Lower leg skin (tissue), 4 donors: ENCODE measurements at regions not wholly inside any gene's neighbourhood (a gene's known extent, or its start where the extent isn't known, plus 50 kb on each side); places are given as distances from the start of the nearest gene placed in this dataset.

ENCODE experiments used
- DNase-seq, 2 donors: peaks; one replicate each; pipeline ENCODE4 v3.0.0-alpha.2; 2019; ENCODE audit warnings: low spot score in 2 of 2
- H3K4me3 ChIP-seq: fragments of 200-600 bp; sonication (generic); 2 replicates; pipeline ENCODE4 v1.5.1; 2017; ENCODE audit warnings: mild to moderate bottlenecking, low read depth; ENCODE audit not compliant: poor library complexity, severe bottlenecking
- CTCF ChIP-seq, 3 donors: fragments of 450-650 bp; IDR thresholded peaks; one replicate each; pipeline ENCODE4 v1.5.1; 2016; ENCODE audit warnings: antibody characterized with exemption in 3 of 3, mild to moderate bottlenecking in 3 of 3, moderate library complexity in 2 of 3
- POLR2A ChIP-seq, 2 donors: fragments of 450-650 bp; IDR thresholded peaks; one replicate each; pipeline ENCODE4 v1.6.1; 2016 to 2017; ENCODE audit warnings: antibody characterized with exemption in 2 of 2, mild to moderate bottlenecking in 1 of 2, moderate library complexity in 1 of 2
- WGBS, 2 donors: methylation state at CpG; one replicate each; pipeline ENCODE4 v1.1.5; 2018; 5-methylcytosine and 5-hydroxymethylcytosine counted together
- intact Hi-C: fragments of 100-400 bp; cut with DNase I; formaldehyde crosslinking; loops from one replicate; pipeline ENCODE4 v1.15.0; 2023; ENCODE audit warnings: low total_unique reads

- DNase-seq = no peak
- H3K4me3 ChIP-seq = no peak overlapping the region
- WGBS, 2 donors = 59 to 71% methylated on average over 6 of the region's 6 CpGs
- intact Hi-C loops = no loop called here
- TF ChIP-seq POLR2A (IDR thresholded peaks at IDR 0.05) (no peak), CTCF (IDR thresholded peaks at IDR 0.05) (no peak)
Observed at GRCh38 chr2:145038041-145038525, 518.2 kb upstream of the ZEB2 start.

GRCh38 chr2:145036421-145037011 is 516.6 kb upstream of the ZEB2 start:
- WGBS, 2 donors = 48 to 54% methylated on average over 6 of the region's 6 CpGs

GRCh38 chr2:145034511-145034910 is 514.6 kb upstream of the ZEB2 start:
- WGBS, 2 donors = 90 to 96% methylated on average over 1 of the region's 1 CpG
- H3K4me3 ChIP-seq = no peak overlapping the region
- DNase-seq = no peak
- intact Hi-C loops = no loop called here
- TF ChIP-seq CTCF (IDR thresholded peaks at IDR 0.05) (no peak), POLR2A (IDR thresholded peaks at IDR 0.05) (no peak)

More at GRCh38 chr2:145036421-145037011, 516.6 kb upstream of the ZEB2 start:
- TF ChIP-seq POLR2A (IDR thresholded peaks at IDR 0.05) (no peak), CTCF (IDR thresholded peaks at IDR 0.05) (no peak)
- H3K4me3 ChIP-seq = no peak overlapping the region
- DNase-seq = no peak
- intact Hi-C loops = no loop called here

GRCh38 chr2:145033438-145033837 is 513.5 kb upstream of the ZEB2 start:
- intact Hi-C loops = no loop called here
- WGBS, 2 donors = 94 to 95% methylated on average over 1 of the region's 1 CpG
- TF ChIP-seq CTCF (IDR thresholded peaks at IDR 0.05) (no peak), POLR2A (IDR thresholded peaks at IDR 0.05) (no peak)

GRCh38 chr2:145032791-145033190 is 512.9 kb upstream of the ZEB2 start:
- TF ChIP-seq CTCF (IDR thresholded peaks at IDR 0.05) (no peak), POLR2A (IDR thresholded peaks at IDR 0.05) (no peak)
- WGBS, 2 donors = 87 to 90% methylated on average over 2 of the region's 2 CpGs
- H3K4me3 ChIP-seq = no peak overlapping the region
- intact Hi-C loops = no loop called here
- no peak for DNase-seq

More at GRCh38 chr2:145033438-145033837, 513.5 kb upstream of the ZEB2 start:
- H3K4me3 ChIP-seq = no peak overlapping the region
- no peak for DNase-seq

- DNase-seq = no peak
- 64 to 81% methylated on average over 3 of the region's 3 CpGs for WGBS, 2 donors
- intact Hi-C loops = no loop called here
- no peak for TF ChIP-seq CTCF (IDR thresholded peaks at IDR 0.05)
- no peak for TF ChIP-seq POLR2A (IDR thresholded peaks at IDR 0.05)
- H3K4me3 ChIP-seq = no peak overlapping the region
Observed at GRCh38 chr2:145029873-145030272, 510.0 kb upstream of the ZEB2 start.
